Trophoblast cell (in vitro differentiated cells and primary cell): ENCODE measurements at regions not wholly inside any gene's neighbourhood (a gene's known extent, or its start where the extent isn't known, plus 50 kb on each side); places are given as distances from the start of the nearest gene placed in this dataset.

ENCODE experiments used
- DNase-seq, 2 donors: peaks; one replicate each; pipeline ENCODE4 v3.0.0-alpha.2; 2016
- H2AFZ ChIP-seq: 2 replicates; pipeline ENCODE4 v1.6.1; 2013; ENCODE audit warnings: low read length, moderate library complexity, mild to moderate bottlenecking; ENCODE audit not compliant: insufficient read depth, poor library complexity
- H2AK5ac ChIP-seq: 2 replicates; pipeline ENCODE4 v1.6.1; 2013; ENCODE audit warnings: mild to moderate bottlenecking, low read length
- H2BK120ac ChIP-seq: 2 replicates; pipeline ENCODE4 v1.6.1; 2013; ENCODE audit warnings: low read length, mild to moderate bottlenecking, moderate library complexity; ENCODE audit not compliant: insufficient read depth, poor library complexity
- H2BK12ac ChIP-seq: 2 replicates; pipeline ENCODE4 v1.6.1; 2013; ENCODE audit warnings: mild to moderate bottlenecking, low read length, moderate library complexity
- H2BK5ac ChIP-seq: 2 replicates; pipeline ENCODE4 v1.6.1; 2013; ENCODE audit warnings: low read length, low read depth, moderate library complexity, mild to moderate bottlenecking; ENCODE audit not compliant: poor library complexity
- H3K14ac ChIP-seq: 2 replicates; pipeline ENCODE4 v1.6.1; 2013; ENCODE audit warnings: mild to moderate bottlenecking, low read length
- H3K18ac ChIP-seq: 2 replicates; pipeline ENCODE4 v1.6.1; 2013; ENCODE audit warnings: mild to moderate bottlenecking, low read length
- H3K23ac ChIP-seq: 2 replicates; pipeline ENCODE4 v1.6.1; 2013; ENCODE audit warnings: low read length
- H3K27ac ChIP-seq: 2 replicates; pipeline ENCODE4 v1.5.1; 2013; ENCODE audit warnings: low read depth, mild to moderate bottlenecking, inconsistent platforms, low read length, moderate library complexity
- H3K27me3 ChIP-seq: 2 replicates; pipeline ENCODE4 v1.6.1; 2013; ENCODE audit warnings: inconsistent platforms, mild to moderate bottlenecking, low read length, moderate library complexity; ENCODE audit not compliant: insufficient read depth
- H3K36me3 ChIP-seq, 2 experiments: 1 replicate in 1 of 2; 2 replicates in 1 of 2; pipeline ENCODE4 v1.6.1; 2013; ENCODE audit warnings: low read length in 2 of 2, mild to moderate bottlenecking in 2 of 2, moderate library complexity in 1 of 2; ENCODE audit not compliant: insufficient read depth in 2 of 2, control insufficient read depth in 1 of 2
- H3K4ac ChIP-seq: 2 replicates; pipeline ENCODE4 v1.6.1; 2013; ENCODE audit warnings: low read depth, mild to moderate bottlenecking, low read length, moderate library complexity
- H3K4me1 ChIP-seq, 2 experiments: 1 replicate in 1 of 2; 2 replicates in 1 of 2; pipeline ENCODE4 v1.6.1; 2013; ENCODE audit warnings: low read length in 2 of 2, mild to moderate bottlenecking in 2 of 2, moderate library complexity in 1 of 2; ENCODE audit not compliant: insufficient read depth in 2 of 2, control insufficient read depth in 1 of 2
- H3K4me2 ChIP-seq: 2 replicates; pipeline ENCODE4 v1.6.1; 2013; ENCODE audit warnings: inconsistent platforms, mild to moderate bottlenecking, low read length, moderate library complexity
- H3K4me3 ChIP-seq: 2 replicates; pipeline ENCODE4 v1.5.1; 2013; ENCODE audit warnings: mild to moderate bottlenecking, low read depth, low read length, inconsistent platforms
- H3K79me1 ChIP-seq: one replicate; pipeline ENCODE4 v1.6.1; 2013; ENCODE audit warnings: low read length
- H3K79me2 ChIP-seq: 2 replicates; pipeline ENCODE4 v1.6.1; 2013; ENCODE audit warnings: low read length, mild to moderate bottlenecking; ENCODE audit not compliant: control insufficient read depth, insufficient read depth, poor library complexity
- H3K9ac ChIP-seq: 2 replicates; pipeline ENCODE4 v1.6.1; 2013; ENCODE audit warnings: mild to moderate bottlenecking, low read length
- H3K9me3 ChIP-seq: 2 replicates; pipeline ENCODE4 v1.6.1; 2013; ENCODE audit warnings: low read depth, mild to moderate bottlenecking, control low read depth, inconsistent platforms, low read length; ENCODE audit not compliant: insufficient read depth
- H4K12ac ChIP-seq: 2 replicates; pipeline ENCODE4 v1.6.1; 2013; ENCODE audit warnings: low read depth, mild to moderate bottlenecking, low read length, moderate library complexity
- H4K8ac ChIP-seq: 2 replicates; pipeline ENCODE4 v1.6.1; 2013; ENCODE audit warnings: low read depth, mild to moderate bottlenecking, low read length, moderate library complexity
- H4K91ac ChIP-seq: one replicate; pipeline ENCODE4 v1.6.1; 2013; ENCODE audit warnings: low read depth, mild to moderate bottlenecking, low read length, moderate library complexity
- WGBS: extraction: QIAGEN DNeasy Blood & Tissue Kit; methylation state at CpG from one replicate; pipeline ENCODE4 v1.1.7; 2013; ENCODE audit warnings: missing lambda C conversion rate; ENCODE audit not compliant: insufficient read length, insufficient coverage; ENCODE audit errors: extremely low coverage; 5-methylcytosine and 5-hydroxymethylcytosine counted together

GRCh38 chr15:70406617-70407335, 309.1 kb upstream of the TLE3 start:
- Histone ChIP-seq H3K4me3 (peak overlapping the region; percentile 1), H4K91ac (no peak overlapping the region), H2BK5ac (no peak overlapping the region), H3K27me3 (no peaks in the 10 kb centered on the region), H3K14ac (no peak overlapping the region), H3K27ac (no peak overlapping the region), H2AK5ac (no peak overlapping the region), H3K4me2 (no peak overlapping the region), H3K79me1 (no peaks in the 10 kb centered on the region), H3K36me3 (no peaks in the 10 kb centered on the region), H3K4ac (no peak overlapping the region), H2AFZ (no peak overlapping the region), H3K4me1 (peaks cover 0 to 4% of the 10 kb centered on the region in 2 experiments), H2BK12ac (no peak overlapping the region), H4K12ac (no peak overlapping the region), H3K9me3 (peaks cover 2% of the 10 kb centered on the region), H3K23ac (no peak overlapping the region), H4K8ac (no peak overlapping the region), H3K9ac (no peak overlapping the region), H2BK120ac (no peak overlapping the region), H3K18ac (no peak overlapping the region), H3K79me2 (no peaks in the 10 kb centered on the region)
- no CpG with 5 or more reads among the region's 10 CpGs for WGBS
- DNase-seq = no peak

GRCh38 chr15:70401709-70402108, 304.0 kb upstream of the TLE3 start:
- Histone ChIP-seq H3K23ac (no peak overlapping the region), H3K27me3 (peaks cover 2% of the 10 kb centered on the region), H2AFZ (no peak overlapping the region), H3K9ac (no peak overlapping the region), H3K4me2 (no peak overlapping the region), H3K79me1 (no peaks in the 10 kb centered on the region), H2BK120ac (no peak overlapping the region), H2BK12ac (no peak overlapping the region), H2BK5ac (no peak overlapping the region), H3K9me3 (no peaks in the 10 kb centered on the region), H4K91ac (no peak overlapping the region), H4K8ac (no peak overlapping the region), H3K4ac (no peak overlapping the region), H3K14ac (no peak overlapping the region), H3K79me2 (no peaks in the 10 kb centered on the region), H3K4me1 (peaks cover 0 to 2% of the 10 kb centered on the region in 2 experiments), H3K18ac (no peak overlapping the region), H2AK5ac (no peak overlapping the region), H3K36me3 (no peaks in the 10 kb centered on the region), H3K4me3 (no peak overlapping the region), H4K12ac (no peak overlapping the region), H3K27ac (no peak overlapping the region)
- DNase-seq = no peak
- no CpG with 5 or more reads among the region's 4 CpGs for WGBS

GRCh38 chr15:70400766-70401541, 303.2 kb upstream of the TLE3 start:
- no peak for DNase-seq
- H3K27me3 ChIP-seq = peaks cover 2% of the 10 kb centered on the region

GRCh38 chr15:70399204-70399603, 301.5 kb upstream of the TLE3 start:
- no peak overlapping the region for H2BK5ac ChIP-seq
- H3K27me3 ChIP-seq = peaks cover 2% of the 10 kb centered on the region
- H3K4me3 ChIP-seq = no peak overlapping the region
- no peak overlapping the region for H3K4me2 ChIP-seq
- no peak overlapping the region for H3K14ac ChIP-seq
- H2AFZ ChIP-seq = no peak overlapping the region
- H4K91ac ChIP-seq = no peak overlapping the region
- no peak overlapping the region for H4K8ac ChIP-seq
- no peak for DNase-seq
- H3K27ac ChIP-seq = no peak overlapping the region
- no peaks in the 10 kb centered on the region for H3K36me3 ChIP-seq
- no peak overlapping the region for H3K4ac ChIP-seq
- no peaks in the 10 kb centered on the region for H3K79me1 ChIP-seq
- H2AK5ac ChIP-seq = no peak overlapping the region
- no peaks in the 10 kb centered on the region for H3K79me2 ChIP-seq
- H4K12ac ChIP-seq = no peak overlapping the region
- H2BK12ac ChIP-seq = no peak overlapping the region
- no peak overlapping the region for H3K23ac ChIP-seq
- H3K9me3 ChIP-seq = no peaks in the 10 kb centered on the region
- no peak overlapping the region for H3K18ac ChIP-seq
- no peak overlapping the region for H3K9ac ChIP-seq
- H2BK120ac ChIP-seq = no peak overlapping the region
- peaks cover 0 to 2% of the 10 kb centered on the region in 2 experiments for H3K4me1 ChIP-seq

More at GRCh38 chr15:70400766-70401541, 303.2 kb upstream of the TLE3 start:
- Histone ChIP-seq H3K4ac (no peak overlapping the region), H3K79me2 (no peaks in the 10 kb centered on the region), H2BK12ac (no peak overlapping the region), H4K8ac (no peak overlapping the region), H3K4me3 (no peak overlapping the region), H2AK5ac (no peak overlapping the region), H3K14ac (no peak overlapping the region), H4K91ac (no peak overlapping the region), H3K27ac (no peak overlapping the region), H3K4me1 (peaks cover 0 to 2% of the 10 kb centered on the region in 2 experiments), H3K79me1 (no peaks in the 10 kb centered on the region), H2AFZ (no peak overlapping the region), H2BK120ac (no peak overlapping the region), H3K18ac (no peak overlapping the region), H3K9me3 (no peaks in the 10 kb centered on the region), H4K12ac (no peak overlapping the region), H3K4me2 (no peak overlapping the region), H3K23ac (no peak overlapping the region), H2BK5ac (no peak overlapping the region), H3K36me3 (no peaks in the 10 kb centered on the region), H3K9ac (no peak overlapping the region)
- no CpG with 5 or more reads among the region's 4 CpGs for WGBS
